Hepatocyte (in vitro differentiated cells): ENCODE measurements at regions not wholly inside any gene's neighbourhood (a gene's known extent, or its start where the extent isn't known, plus 50 kb on each side); places are given as distances from the start of the nearest gene placed in this dataset.
"Not testable (repeated sequence)": the region's sequence is repeated elsewhere in the genome, so short reads cannot be mapped to it uniquely, and the experiment has no call there.

Source experiments
- CTCF ChIP-seq: fragments of 200-600 bp; sonication (generic); IDR thresholded peaks from 2 replicates; pipeline ENCODE4 v1.5.1; 2016; ENCODE audit warnings: antibody characterized with exemption, mild to moderate bottlenecking; ENCODE audit not compliant: poor library complexity
- EZH2 ChIP-seq: fragments of 200-600 bp; sonication (generic); IDR thresholded peaks from 2 replicates; pipeline ENCODE4 v1.6.1; 2016; ENCODE audit warnings: antibody characterized with exemption, mild to moderate bottlenecking, borderline replicate concordance

GRCh38 chr1:145528068-145528564 lies 79.7 kb upstream of the GPR89A start:
- TF ChIP-seq CTCF, EZH2: not testable (repeated sequence)
